GM06990 (cell line): ENCODE measurements at regions not wholly inside any gene's neighbourhood (a gene's known extent, or its start where the extent isn't known, plus 50 kb on each side); places are given as distances from the start of the nearest gene placed in this dataset.

Experiments
- DNase-seq: peaks from one replicate; pipeline ENCODE4 v3.0.0-alpha.2; 2011; ENCODE audit not compliant: insufficient read length; ENCODE audit errors: extremely low read depth
- H3K27me3 ChIP-seq: replicated peaks from 2 replicates; pipeline ENCODE4 v1.6.0; 2011; ENCODE audit warnings: low read length; ENCODE audit not compliant: control insufficient read depth, insufficient read depth
- H3K36me3 ChIP-seq: 2 replicates; pipeline ENCODE4 v1.5.1; 2011; ENCODE audit warnings: low read length; ENCODE audit not compliant: control insufficient read depth, insufficient read depth
- H3K4me3 ChIP-seq: replicated peaks from 2 replicates; pipeline ENCODE4 v1.5.1; 2011; ENCODE audit warnings: low read depth, mild to moderate bottlenecking, control low read depth, low read length
- TF ChIP-seq, protein P1 (sequence below): IDR thresholded peaks from 2 replicates; pipeline ENCODE4 v1.5.1; 2011; ENCODE audit warnings: low read length, control low read depth, mild to moderate bottlenecking, inconsistent platforms; ENCODE audit not compliant: insufficient read depth, poor library complexity, severe bottlenecking

DNA sequence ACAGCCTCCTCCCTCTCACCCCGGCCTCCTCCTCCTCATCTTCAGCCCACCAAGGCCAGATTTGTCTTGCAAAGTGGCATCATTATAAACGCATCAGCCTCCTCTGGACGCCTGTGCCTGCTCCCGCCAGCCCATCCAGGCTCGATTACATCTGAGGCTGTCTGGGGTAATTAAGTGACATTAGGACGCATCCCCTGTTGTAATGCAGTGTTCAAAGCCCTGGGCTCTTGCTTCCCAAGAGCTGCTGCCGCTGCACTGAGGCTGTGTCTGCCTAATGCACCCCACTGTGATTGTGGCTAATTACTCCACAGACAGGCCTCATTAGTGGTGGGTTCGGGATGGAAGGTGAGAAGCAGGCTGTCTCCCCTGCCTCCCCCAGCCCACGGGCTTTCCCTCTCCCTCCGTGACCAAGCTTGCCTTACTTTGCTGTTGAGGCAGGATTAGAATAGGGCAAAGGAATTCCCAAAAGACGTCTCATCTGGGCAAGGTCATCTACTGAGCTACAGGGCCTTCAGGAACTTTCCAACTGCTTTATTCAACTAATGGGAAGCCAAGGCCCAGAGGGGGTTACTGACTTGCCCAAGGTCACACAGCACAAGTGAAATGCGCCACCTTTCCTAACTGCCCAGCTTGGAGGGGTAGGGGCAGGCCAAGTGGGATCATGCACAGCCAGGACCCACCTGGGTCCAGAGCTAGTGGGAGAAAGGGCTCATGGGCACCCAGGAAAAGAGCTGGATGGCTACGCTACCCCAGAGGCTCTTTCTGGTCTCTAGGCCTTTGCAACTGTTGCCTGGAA, 66.2 kb upstream of the PCBD1 start:
- 0 out of 2 replicates have a peak, but pooled peaks cover 1% of the 10 kb centered on the region for H3K27me3 ChIP-seq
- DNase-seq: no peak
- H3K4me3 ChIP-seq: no peak overlapping the region
- no peaks in the 10 kb centered on the region for H3K36me3 ChIP-seq
- TF ChIP-seq, protein P1, sequence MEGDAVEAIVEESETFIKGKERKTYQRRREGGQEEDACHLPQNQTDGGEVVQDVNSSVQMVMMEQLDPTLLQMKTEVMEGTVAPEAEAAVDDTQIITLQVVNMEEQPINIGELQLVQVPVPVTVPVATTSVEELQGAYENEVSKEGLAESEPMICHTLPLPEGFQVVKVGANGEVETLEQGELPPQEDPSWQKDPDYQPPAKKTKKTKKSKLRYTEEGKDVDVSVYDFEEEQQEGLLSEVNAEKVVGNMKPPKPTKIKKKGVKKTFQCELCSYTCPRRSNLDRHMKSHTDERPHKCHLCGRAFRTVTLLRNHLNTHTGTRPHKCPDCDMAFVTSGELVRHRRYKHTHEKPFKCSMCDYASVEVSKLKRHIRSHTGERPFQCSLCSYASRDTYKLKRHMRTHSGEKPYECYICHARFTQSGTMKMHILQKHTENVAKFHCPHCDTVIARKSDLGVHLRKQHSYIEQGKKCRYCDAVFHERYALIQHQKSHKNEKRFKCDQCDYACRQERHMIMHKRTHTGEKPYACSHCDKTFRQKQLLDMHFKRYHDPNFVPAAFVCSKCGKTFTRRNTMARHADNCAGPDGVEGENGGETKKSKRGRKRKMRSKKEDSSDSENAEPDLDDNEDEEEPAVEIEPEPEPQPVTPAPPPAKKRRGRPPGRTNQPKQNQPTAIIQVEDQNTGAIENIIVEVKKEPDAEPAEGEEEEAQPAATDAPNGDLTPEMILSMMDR: no peak

GRCh38 chr10:70956029-70956759, 67.8 kb upstream of the PCBD1 start:
- H3K27me3 ChIP-seq: 0 out of 2 replicates have a peak, but pooled peaks cover 1% of the 10 kb centered on the region
- TF ChIP-seq, protein P1: no peak
- DNase-seq: no peak
- H3K36me3 ChIP-seq: no peaks in the 10 kb centered on the region
- no peak overlapping the region for H3K4me3 ChIP-seq

DNA sequence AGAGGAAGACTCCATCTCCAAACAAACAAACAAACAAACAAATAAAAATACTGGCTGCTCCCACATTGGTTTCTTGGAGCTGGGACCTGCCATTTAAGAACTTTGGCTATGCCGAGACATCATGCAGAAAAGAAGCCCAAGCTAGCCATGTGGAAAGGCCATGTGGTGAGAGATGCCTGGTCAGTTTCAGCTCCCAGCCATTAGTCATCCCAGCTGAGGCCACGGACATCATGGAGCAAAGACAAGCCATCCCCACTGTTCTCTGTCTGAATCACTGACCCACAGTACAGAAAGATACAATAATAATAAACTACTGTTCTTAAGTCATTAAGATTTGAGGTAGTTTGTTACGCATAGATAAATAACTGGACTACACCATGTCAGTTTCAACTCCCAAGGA, 70.0 kb upstream of the PCBD1 start:
- Histone ChIP-seq H3K27me3 (peaks cover 4% of the 10 kb centered on the region), H3K4me3 (no peak overlapping the region), H3K36me3 (no peaks in the 10 kb centered on the region)
- no peak for DNase-seq
- TF ChIP-seq, protein P1: no peak

GRCh38 chr10:70960316-70960715, 72.0 kb upstream of the PCBD1 start:
- H3K27me3 ChIP-seq: peaks cover 4% of the 10 kb centered on the region
- DNase-seq: no peak
- H3K4me3 ChIP-seq: no peak overlapping the region
- TF ChIP-seq, protein P1: no peak
- no peaks in the 10 kb centered on the region for H3K36me3 ChIP-seq

DNA sequence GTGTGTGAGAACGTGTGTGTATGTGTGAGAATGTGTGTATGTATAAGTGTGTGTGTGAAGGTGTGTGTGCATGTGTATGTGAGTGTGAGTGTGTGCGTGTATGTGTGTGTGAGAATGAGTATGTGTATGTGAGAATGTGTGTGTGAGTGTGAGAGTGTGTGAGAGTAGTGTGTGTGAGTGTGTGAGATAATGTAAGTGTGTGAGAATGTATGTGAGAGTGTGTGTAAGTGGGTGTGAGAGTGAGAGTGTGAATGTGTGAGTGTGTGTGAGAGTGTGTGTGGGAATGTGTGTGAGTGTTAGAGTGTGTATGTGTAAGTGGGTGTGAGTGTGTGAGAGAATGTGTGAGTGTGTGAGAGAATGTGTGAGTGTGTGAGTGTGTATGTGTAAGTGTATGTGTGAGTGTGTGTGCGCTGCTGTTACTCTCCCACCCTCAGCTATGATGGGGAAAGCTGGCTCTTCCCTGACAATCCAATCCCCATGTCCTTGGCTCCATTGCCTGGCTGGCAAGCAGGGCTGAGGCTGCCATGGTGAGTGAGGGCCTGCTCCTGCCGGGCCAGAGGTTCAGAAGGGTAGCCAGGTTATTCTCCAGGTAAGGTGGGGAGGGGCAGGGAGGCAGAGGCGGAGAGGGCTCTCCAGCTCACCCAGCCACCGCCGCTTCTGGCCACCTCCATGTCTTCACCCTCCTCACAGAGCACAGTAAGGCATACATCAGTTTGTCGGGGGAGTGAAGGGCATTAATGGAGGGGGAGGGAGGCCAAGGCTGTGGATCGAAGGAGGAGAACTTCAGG, 72.6 kb upstream of the PCBD1 start:
- H3K36me3 ChIP-seq: no peaks in the 10 kb centered on the region
- TF ChIP-seq, protein P1: no peak
- peaks cover 4% of the 10 kb centered on the region for H3K27me3 ChIP-seq
- no peak for DNase-seq
- H3K4me3 ChIP-seq: no peak overlapping the region
